ENCODE measurements at regions not wholly inside any gene's neighbourhood (a gene's known extent, or its start where the extent isn't known, plus 50 kb on each side); places are given as distances from the start of the nearest gene placed in this dataset.

GRCh38 chr12:41979574-41979973 is 165.1 kb downstream of the GXYLT1 start:
- intact Hi-C loops (cut with micrococcal nuclease): no loop called here
- H3K27me3 Mint-ChIP-seq (ENCODE audit: insufficient read depth): peaks cover 6% of the 10 kb centered on the region
- no peaks in the 10 kb centered on the region for H3K36me3 Mint-ChIP-seq (ENCODE audit: low read depth)
- H3K27ac Mint-ChIP-seq: no peak overlapping the region
- H3K4me1 Mint-ChIP-seq (ENCODE audit: low read depth): no peaks in the 10 kb centered on the region
- DNase-seq (ENCODE audit: low spot score): no peak
- H3K9me3 Mint-ChIP-seq: no peaks in the 10 kb centered on the region
- H3K4me3 Mint-ChIP-seq: no peak overlapping the region

GRCh38 chr12:41972598-41972997 is 172.1 kb downstream of the GXYLT1 start:
- H3K4me3 Mint-ChIP-seq: no peak overlapping the region
- no peaks in the 10 kb centered on the region for H3K27me3 Mint-ChIP-seq (ENCODE audit: insufficient read depth)
- intact Hi-C loops (cut with micrococcal nuclease): no loop called here
- no peak overlapping the region for H3K27ac Mint-ChIP-seq
- no peaks in the 10 kb centered on the region for H3K4me1 Mint-ChIP-seq (ENCODE audit: low read depth)
- no peak for DNase-seq (ENCODE audit: low spot score)
- H3K9me3 Mint-ChIP-seq: no peaks in the 10 kb centered on the region
- no peaks in the 10 kb centered on the region for H3K36me3 Mint-ChIP-seq (ENCODE audit: low read depth)

DNA sequence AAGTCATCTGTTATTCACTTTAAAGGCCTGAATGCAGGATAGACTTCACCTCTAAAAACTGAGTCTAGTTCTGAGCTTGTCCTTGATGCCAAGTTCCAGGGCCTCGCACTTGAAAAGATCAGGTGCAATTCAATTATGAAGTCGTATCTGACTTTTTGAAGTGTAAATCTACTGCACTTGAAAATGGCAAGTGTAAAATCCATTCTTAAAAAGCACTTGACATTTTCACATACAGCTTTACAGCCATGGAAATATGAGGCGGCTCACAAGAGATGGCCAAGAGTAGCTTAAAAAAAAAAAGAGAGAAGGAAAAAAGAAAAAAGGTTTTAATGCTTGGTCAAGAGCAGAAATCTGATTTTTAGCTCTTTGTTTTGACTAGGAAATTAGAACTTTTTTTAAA is 172.5 kb downstream of the GXYLT1 start:
- H3K27ac Mint-ChIP-seq: no peak overlapping the region
- no peaks in the 10 kb centered on the region for H3K9me3 Mint-ChIP-seq
- intact Hi-C loops (cut with micrococcal nuclease): no loop called here
- no peak overlapping the region for H3K4me3 Mint-ChIP-seq
- no peaks in the 10 kb centered on the region for H3K36me3 Mint-ChIP-seq (ENCODE audit: low read depth)
- no peaks in the 10 kb centered on the region for H3K27me3 Mint-ChIP-seq (ENCODE audit: insufficient read depth)
- no peaks in the 10 kb centered on the region for H3K4me1 Mint-ChIP-seq (ENCODE audit: low read depth)
- no peak for DNase-seq (ENCODE audit: low spot score)

GRCh38 chr12:41970744-41971143 is 173.9 kb downstream of the GXYLT1 start:
- no peaks in the 10 kb centered on the region for H3K4me1 Mint-ChIP-seq (ENCODE audit: low read depth)
- H3K9me3 Mint-ChIP-seq: no peaks in the 10 kb centered on the region
- no peak overlapping the region for H3K4me3 Mint-ChIP-seq
- no peak for DNase-seq (ENCODE audit: low spot score)
- intact Hi-C loops (cut with micrococcal nuclease): no loop called here
- H3K27ac Mint-ChIP-seq: no peak overlapping the region
- no peaks in the 10 kb centered on the region for H3K36me3 Mint-ChIP-seq (ENCODE audit: low read depth)
- no peaks in the 10 kb centered on the region for H3K27me3 Mint-ChIP-seq (ENCODE audit: insufficient read depth)

GRCh38 chr12:41968599-41968998 is 176.1 kb downstream of the GXYLT1 start:
- Mint-ChIP-seq H3K27ac (no peak overlapping the region), H3K9me3 (no peaks in the 10 kb centered on the region), H3K27me3 (ENCODE audit: insufficient read depth) (no peaks in the 10 kb centered on the region), H3K4me3 (no peak overlapping the region), H3K36me3 (ENCODE audit: low read depth) (no peaks in the 10 kb centered on the region), H3K4me1 (ENCODE audit: low read depth) (no peaks in the 10 kb centered on the region)
- intact Hi-C loops (cut with micrococcal nuclease): no loop called here
- no peak for DNase-seq (ENCODE audit: low spot score)

- H3K36me3 Mint-ChIP-seq (ENCODE audit: low read depth): no peaks in the 10 kb centered on the region
- no peak for DNase-seq (ENCODE audit: low spot score)
- no peak overlapping the region for H3K27ac Mint-ChIP-seq
- no peak overlapping the region for H3K4me3 Mint-ChIP-seq
- H3K27me3 Mint-ChIP-seq (ENCODE audit: insufficient read depth): no peaks in the 10 kb centered on the region
- intact Hi-C loops (cut with micrococcal nuclease): no loop called here
- H3K4me1 Mint-ChIP-seq (ENCODE audit: low read depth): no peaks in the 10 kb centered on the region
- no peaks in the 10 kb centered on the region for H3K9me3 Mint-ChIP-seq
Observed at GRCh38 chr12:41967668-41968500, 176.8 kb downstream of the GXYLT1 start.

DNA sequence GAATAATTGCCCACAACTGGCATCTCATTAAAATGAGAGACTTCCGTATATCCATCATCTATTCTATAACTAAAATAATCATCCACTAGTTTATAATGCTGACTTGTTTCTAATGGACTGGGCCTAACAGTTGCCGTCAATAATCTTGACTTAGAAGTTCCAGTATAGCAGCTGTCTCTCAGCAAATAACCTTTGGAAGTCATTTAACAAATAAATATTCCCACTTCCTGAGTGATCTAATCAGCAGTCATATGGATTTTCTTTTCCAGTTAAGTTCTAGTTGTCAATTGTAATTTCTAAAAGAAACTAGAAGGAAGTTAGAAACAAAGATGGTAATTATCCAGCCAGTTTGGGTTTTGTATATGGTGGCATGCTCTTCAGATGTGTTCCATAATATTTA is 177.8 kb downstream of the GXYLT1 start:
- no peak for DNase-seq (ENCODE audit: low spot score)
- no peaks in the 10 kb centered on the region for H3K27me3 Mint-ChIP-seq (ENCODE audit: insufficient read depth)
- no peak overlapping the region for H3K27ac Mint-ChIP-seq
- no peaks in the 10 kb centered on the region for H3K9me3 Mint-ChIP-seq
- no peaks in the 10 kb centered on the region for H3K36me3 Mint-ChIP-seq (ENCODE audit: low read depth)
- intact Hi-C loops (cut with micrococcal nuclease): no loop called here
- no peaks in the 10 kb centered on the region for H3K4me1 Mint-ChIP-seq (ENCODE audit: low read depth)
- H3K4me3 Mint-ChIP-seq: no peak overlapping the region

DNA sequence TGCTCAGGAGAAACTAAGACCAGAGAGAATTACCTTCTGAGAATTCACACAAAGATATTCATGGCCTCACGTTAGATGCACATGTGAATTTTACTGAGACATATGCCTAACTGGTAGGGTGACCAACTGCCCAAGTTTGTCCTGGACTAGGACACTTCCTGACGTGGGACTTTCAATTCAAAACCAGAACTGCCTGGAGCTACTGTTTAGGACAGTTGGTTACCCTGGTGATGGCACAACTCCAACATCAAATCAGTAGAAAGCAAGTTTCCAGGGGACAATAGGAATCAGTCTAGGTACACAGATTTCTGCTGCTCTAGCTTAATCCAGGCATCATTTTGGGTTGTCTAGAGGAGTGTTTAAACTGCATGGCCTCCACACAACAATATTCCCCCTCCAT is 178.7 kb downstream of the GXYLT1 start:
- H3K4me1 Mint-ChIP-seq (ENCODE audit: low read depth): no peaks in the 10 kb centered on the region
- no peaks in the 10 kb centered on the region for H3K36me3 Mint-ChIP-seq (ENCODE audit: low read depth)
- intact Hi-C loops (cut with micrococcal nuclease): no loop called here
- H3K9me3 Mint-ChIP-seq: no peaks in the 10 kb centered on the region
- no peaks in the 10 kb centered on the region for H3K27me3 Mint-ChIP-seq (ENCODE audit: insufficient read depth)
- no peak overlapping the region for H3K4me3 Mint-ChIP-seq
- no peak for DNase-seq (ENCODE audit: low spot score)
- H3K27ac Mint-ChIP-seq: no peak overlapping the region

GRCh38 chr12:41963398-41963797 is 181.3 kb downstream of the GXYLT1 start:
- Mint-ChIP-seq H3K27me3 (ENCODE audit: insufficient read depth) (no peaks in the 10 kb centered on the region), H3K36me3 (ENCODE audit: low read depth) (no peaks in the 10 kb centered on the region), H3K9me3 (no peaks in the 10 kb centered on the region), H3K27ac (no peak overlapping the region), H3K4me3 (no peak overlapping the region), H3K4me1 (ENCODE audit: low read depth) (no peaks in the 10 kb centered on the region)
- no peak for DNase-seq (ENCODE audit: low spot score)
- intact Hi-C loops (cut with micrococcal nuclease): no loop called here

- no peak for DNase-seq (ENCODE audit: low spot score)
- Mint-ChIP-seq H3K36me3 (ENCODE audit: low read depth) (no peaks in the 10 kb centered on the region), H3K27ac (no peak overlapping the region), H3K27me3 (ENCODE audit: insufficient read depth) (no peaks in the 10 kb centered on the region), H3K4me1 (ENCODE audit: low read depth) (no peaks in the 10 kb centered on the region), H3K9me3 (no peaks in the 10 kb centered on the region), H3K4me3 (no peak overlapping the region)
- intact Hi-C loops (cut with micrococcal nuclease): no loop called here
Observed at GRCh38 chr12:41962171-41962572, 182.5 kb downstream of the GXYLT1 start.

GRCh38 chr12:41959271-41959670 is 185.4 kb downstream of the GXYLT1 start:
- no peak overlapping the region for H3K27ac Mint-ChIP-seq
- no peaks in the 10 kb centered on the region for H3K27me3 Mint-ChIP-seq (ENCODE audit: insufficient read depth)
- intact Hi-C loops (cut with micrococcal nuclease): no loop called here
- DNase-seq (ENCODE audit: low spot score): no peak
- H3K4me3 Mint-ChIP-seq: no peak overlapping the region
- no peaks in the 10 kb centered on the region for H3K36me3 Mint-ChIP-seq (ENCODE audit: low read depth)
- H3K9me3 Mint-ChIP-seq: no peaks in the 10 kb centered on the region
- no peaks in the 10 kb centered on the region for H3K4me1 Mint-ChIP-seq (ENCODE audit: low read depth)

- Mint-ChIP-seq H3K27ac (no peak overlapping the region), H3K4me1 (ENCODE audit: low read depth) (no peaks in the 10 kb centered on the region), H3K9me3 (no peaks in the 10 kb centered on the region), H3K36me3 (ENCODE audit: low read depth) (no peaks in the 10 kb centered on the region), H3K4me3 (no peak overlapping the region), H3K27me3 (ENCODE audit: insufficient read depth) (peaks cover 6% of the 10 kb centered on the region)
- intact Hi-C loops (cut with micrococcal nuclease): no loop called here
- no peak for DNase-seq (ENCODE audit: low spot score)
Observed at GRCh38 chr12:41956353-41956752, 188.3 kb downstream of the GXYLT1 start.

DNA sequence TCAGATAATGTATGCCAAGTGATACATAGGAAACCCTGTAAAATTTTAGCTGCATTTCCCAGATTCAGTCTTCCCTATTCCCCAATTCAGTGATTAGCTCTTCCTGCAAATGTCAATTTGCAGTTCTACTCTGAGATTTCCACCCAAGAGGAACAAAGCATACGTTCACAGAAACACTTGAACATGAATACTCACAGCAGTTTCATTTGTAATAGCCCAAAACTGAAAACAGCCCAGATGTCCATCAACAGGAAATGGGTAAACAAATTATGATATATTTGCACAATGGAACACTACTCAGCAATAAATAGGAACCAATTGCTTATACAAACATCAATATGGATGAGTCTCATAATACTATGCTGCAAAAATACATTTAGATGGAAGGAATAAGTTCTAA is 194.2 kb downstream of the GXYLT1 start:
- no peaks in the 10 kb centered on the region for H3K4me1 Mint-ChIP-seq (ENCODE audit: low read depth)
- H3K9me3 Mint-ChIP-seq: no peaks in the 10 kb centered on the region
- no peak for DNase-seq (ENCODE audit: low spot score)
- intact Hi-C loops (cut with micrococcal nuclease): no loop called here
- H3K36me3 Mint-ChIP-seq (ENCODE audit: low read depth): no peaks in the 10 kb centered on the region
- H3K4me3 Mint-ChIP-seq: no peak overlapping the region
- no peak overlapping the region for H3K27ac Mint-ChIP-seq
- H3K27me3 Mint-ChIP-seq (ENCODE audit: insufficient read depth): peaks cover 8% of the 10 kb centered on the region

- H3K36me3 Mint-ChIP-seq (ENCODE audit: low read depth): no peaks in the 10 kb centered on the region
- H3K4me1 Mint-ChIP-seq (ENCODE audit: low read depth): no peaks in the 10 kb centered on the region
- H3K27ac Mint-ChIP-seq: no peak overlapping the region
- intact Hi-C loops (cut with micrococcal nuclease): no loop called here
- H3K9me3 Mint-ChIP-seq: no peaks in the 10 kb centered on the region
- no peak overlapping the region for H3K4me3 Mint-ChIP-seq
- H3K27me3 Mint-ChIP-seq (ENCODE audit: insufficient read depth): peaks cover 2% of the 10 kb centered on the region
- DNase-seq (ENCODE audit: low spot score): no peak
Observed at GRCh38 chr12:41946106-41946505, 198.6 kb downstream of the GXYLT1 start.
